IPS DF 4.7 (cell line): ENCODE measurements at regions not wholly inside any gene's neighbourhood (a gene's known extent, or its start where the extent isn't known, plus 50 kb on each side); places are given as distances from the start of the nearest gene placed in this dataset.
A peak's percentile ranks its signal among the peaks of the same experiment; 100 is the strongest.
"Not testable (repeated sequence)": the region's sequence is repeated elsewhere in the genome, so short reads cannot be mapped to it uniquely, and the experiment has no call there.

Source experiments
- DNase-seq: peaks from one replicate; pipeline ENCODE4 v3.0.0-alpha.2; 2013; ENCODE audit warnings: low spot score; ENCODE audit errors: extremely low read depth

DNA sequence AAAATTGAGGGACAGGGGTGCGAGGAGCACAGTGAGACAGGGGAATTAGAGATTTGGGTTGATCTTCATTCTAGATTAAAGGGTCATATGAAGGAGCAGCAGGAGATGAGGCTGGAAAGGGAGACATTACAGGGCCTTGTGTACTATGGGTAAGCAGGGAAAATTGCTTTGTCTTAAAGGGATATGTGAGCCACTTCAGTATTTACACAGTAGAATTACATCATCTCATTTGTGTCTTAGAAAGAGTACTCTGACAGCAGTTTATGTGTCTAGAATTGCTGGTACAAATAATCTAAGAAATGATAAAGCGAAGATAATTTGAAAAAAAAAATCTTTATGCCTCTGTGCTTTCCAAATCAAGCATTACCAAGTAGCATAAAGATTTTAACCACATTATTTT lies 287.0 kb upstream of the ARRDC3 start:
- DNase-seq: no peak

DNA sequence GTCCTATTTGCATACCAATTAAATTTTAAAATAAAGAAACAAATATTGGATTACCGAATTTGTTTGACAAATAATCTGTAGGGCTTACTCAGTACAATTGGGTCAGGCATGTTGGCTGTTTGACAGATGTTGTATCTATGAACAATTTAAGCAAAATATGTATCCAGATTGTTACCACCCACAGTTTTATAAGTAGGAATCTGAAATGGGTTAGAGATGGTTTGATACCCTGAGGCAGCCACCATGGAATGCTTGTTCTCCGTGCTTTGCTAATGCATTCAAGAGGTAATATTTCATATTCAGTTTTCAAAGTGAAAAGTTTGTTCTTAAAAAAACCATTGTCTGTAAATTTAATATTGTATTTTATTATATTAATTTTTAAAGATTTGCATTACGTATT lies 285.1 kb upstream of the ARRDC3 start:
- no peak for DNase-seq

GRCh38 chr5:91652678-91653077 lies 269.6 kb upstream of the ARRDC3 start:
- no peak for DNase-seq

DNA sequence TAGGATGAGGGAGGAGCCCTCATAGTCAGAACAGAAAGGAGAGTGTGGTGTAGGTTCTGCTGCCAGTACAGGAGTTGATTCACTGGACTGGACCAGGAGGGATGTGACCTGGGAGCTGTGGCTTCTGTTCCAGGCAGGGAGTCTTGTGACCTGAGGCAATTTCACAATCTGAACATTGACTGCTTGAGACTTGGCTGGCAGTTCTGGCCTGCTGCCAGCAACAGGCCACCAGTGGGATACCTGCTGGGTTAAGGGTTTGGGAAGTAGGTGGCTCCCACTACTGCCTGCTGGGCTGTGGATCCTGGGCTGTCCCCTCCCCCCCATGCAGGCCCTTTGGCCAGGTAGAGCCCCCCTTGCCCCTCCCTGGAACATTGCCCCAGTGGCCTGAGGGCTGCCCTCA lies 268.6 kb upstream of the ARRDC3 start:
- DNase-seq: no peak

GRCh38 chr5:91645347-91645746 lies 262.2 kb upstream of the ARRDC3 start:
- no peak for DNase-seq

DNA sequence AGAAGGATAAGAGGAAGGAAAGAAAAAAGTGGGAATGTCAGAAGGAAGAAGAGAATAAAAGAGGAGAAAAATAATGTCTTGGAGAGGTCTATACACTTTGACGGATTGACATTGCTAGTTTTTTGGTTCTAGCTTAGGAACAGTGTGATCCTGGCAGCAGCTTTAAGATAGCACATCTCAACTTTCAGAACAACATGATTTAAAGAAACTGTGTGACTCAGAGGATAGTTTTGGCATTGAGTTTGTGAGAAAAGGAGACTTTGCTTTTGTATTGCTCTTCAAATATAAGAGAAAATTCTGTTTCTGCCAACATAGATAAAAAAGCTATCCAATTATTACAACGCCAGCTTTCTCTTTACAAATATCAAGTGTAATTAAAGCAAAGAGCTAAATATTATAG lies 260.7 kb upstream of the ARRDC3 start:
- no peak for DNase-seq

- DNase-seq: no peak
Measured at GRCh38 chr5:91642581-91642980, 259.5 kb upstream of the ARRDC3 start.

DNA sequence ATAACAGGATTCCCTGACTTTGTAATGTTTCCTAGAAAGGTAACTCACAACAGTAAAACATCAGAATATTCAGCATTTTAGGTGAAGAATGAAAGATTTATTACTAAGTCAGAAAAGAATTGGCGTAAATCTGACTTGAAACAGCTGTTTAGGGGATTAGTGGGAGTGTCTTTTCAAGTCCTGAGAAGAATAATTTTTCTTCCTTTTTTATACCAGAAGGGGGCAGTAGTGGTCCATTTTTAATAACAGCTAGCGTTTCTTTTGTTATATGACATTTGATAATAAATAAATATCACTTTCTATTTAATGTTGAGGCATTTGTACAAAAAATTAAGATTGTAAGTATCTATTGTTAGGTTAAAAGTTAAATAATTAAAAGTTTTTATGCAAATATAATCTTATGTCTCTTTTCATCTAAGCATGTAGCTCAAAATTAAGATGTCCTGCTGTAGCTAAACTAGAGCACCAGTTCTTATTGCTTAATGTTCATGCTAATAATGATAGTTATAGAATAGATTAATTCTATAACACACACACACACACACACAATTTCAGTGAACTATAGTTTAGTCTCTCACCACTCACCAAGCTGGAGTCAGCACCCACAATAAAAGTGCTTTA lies 258.7 kb upstream of the ARRDC3 start:
- peak; percentile 16 for DNase-seq

DNA sequence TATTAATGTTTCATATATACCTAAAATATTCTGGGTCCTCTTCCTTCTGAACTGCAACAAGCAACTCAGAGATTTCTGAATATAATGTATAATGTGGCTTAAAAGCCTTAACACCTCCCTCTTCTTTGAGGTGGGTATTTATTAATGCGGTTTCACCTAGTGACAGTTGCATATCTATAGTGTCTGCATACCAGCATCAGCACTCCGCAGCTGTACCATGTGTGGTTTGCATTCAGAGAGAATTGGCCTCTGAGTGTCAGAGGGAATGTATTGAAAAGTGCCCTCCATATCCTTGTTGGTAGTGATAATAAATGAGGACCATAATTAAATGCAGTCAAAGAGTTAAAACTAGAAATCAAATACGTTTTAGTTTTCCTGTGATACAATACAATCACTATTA lies 256.6 kb upstream of the ARRDC3 start:
- DNase-seq: no peak

DNA sequence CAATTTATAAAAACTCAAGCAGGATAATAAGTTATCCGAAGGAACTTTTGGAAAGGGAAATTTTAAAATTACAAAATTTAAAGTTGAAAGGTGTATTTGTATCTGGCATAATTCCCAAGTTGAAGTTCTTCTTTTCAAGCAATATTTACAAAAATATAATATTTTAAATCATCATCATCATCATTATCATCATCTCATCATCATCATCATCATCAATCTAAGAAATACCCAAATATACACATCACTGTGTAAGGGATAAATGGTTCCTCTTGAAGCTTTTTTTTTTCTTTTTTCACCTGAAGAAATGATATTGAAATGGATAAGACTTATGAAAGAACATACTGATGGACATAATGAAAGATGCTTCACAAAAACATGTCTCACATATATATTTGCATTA lies 254.9 kb upstream of the ARRDC3 start:
- no peak for DNase-seq

GRCh38 chr5:91635950-91636734 lies 253.0 kb upstream of the ARRDC3 start:
- DNase-seq: no peak

DNA sequence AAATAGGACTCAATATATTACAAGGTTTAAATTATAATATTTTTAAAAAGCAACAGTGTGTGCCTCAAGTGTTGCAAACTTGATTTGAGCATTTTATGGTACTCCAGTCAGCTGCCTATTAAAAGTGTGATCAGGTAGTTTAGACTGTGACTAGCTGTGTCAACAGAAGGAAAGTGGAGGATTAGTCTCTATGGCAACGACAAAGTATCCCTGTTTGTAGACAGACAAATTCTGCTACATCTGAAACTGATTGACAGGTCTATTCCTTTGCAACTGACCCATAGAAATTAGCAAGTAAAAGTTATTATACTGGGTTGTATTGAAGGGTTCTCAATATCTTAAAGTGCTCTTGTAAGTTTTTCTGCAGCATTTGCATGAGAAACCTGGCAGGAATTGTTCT lies 249.8 kb upstream of the ARRDC3 start:
- DNase-seq: no peak

DNA sequence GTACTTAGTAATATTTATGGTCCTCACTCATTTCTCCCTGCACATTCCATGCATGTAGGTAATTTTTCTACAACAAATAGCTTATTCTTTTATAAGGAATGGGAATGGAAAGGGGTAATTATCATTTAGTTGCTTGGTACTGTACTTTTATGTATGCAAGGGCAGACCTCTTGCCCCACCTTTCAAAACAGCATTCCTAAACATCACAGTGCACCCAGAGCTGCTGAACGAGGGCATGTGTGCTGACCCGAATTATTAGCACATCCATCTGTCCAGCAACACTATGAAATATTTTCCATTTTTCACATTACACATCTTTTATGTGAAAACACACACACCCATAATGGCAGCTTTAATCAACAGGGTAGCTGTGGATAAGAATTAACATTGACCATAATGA lies 228.6 kb upstream of the ARRDC3 start:
- DNase-seq: no peak

DNA sequence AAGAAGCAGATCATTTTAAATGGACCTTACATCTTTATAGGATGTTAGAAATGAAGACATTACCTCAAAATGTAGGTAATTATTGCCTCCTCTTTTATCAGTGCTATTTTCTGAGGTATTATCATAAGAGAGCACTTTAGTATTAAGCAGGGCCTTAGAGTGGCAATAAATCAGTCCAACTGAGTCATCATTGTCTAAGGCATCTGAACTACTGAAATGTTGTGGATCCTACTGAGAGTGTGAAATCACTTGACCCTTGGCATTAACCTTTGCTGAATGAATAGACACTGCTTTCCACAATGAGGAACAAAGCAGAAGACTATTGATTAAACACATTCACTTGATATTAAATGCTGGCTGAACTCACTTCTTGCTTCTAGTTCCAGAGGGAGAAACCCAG lies 224.6 kb upstream of the ARRDC3 start:
- DNase-seq: no peak

- no peak for DNase-seq
Measured at GRCh38 chr5:91599863-91600262, 216.7 kb upstream of the ARRDC3 start.

- no peak for DNase-seq
Measured at GRCh38 chr5:91598216-91598615, 215.1 kb upstream of the ARRDC3 start.

- DNase-seq: no peak
Measured at GRCh38 chr5:91595424-91595823, 212.3 kb upstream of the ARRDC3 start.

GRCh38 chr5:91591076-91591475 lies 208.0 kb upstream of the ARRDC3 start:
- peak; percentile 30 for DNase-seq

- no peak for DNase-seq
Measured at GRCh38 chr5:91586232-91586631, 203.1 kb upstream of the ARRDC3 start.

DNA sequence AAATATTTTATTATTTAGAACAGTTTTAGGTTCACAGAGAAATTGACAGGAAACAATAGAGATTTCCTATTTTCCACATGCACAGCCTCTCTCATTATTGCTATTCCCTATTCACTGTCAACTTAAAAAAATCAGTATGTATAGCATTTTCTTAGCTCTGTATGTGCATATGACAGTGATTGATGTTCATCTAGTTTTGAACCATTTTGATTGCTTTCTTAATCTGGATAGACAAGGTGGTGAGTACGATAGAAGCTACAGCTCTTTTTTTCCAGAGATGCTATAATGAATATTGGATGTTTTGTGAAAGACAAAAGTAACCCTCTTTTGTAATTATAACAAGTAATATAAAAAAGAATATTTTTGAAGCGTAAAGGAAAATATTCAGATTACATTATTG lies 201.2 kb upstream of the ARRDC3 start:
- no peak for DNase-seq

DNA sequence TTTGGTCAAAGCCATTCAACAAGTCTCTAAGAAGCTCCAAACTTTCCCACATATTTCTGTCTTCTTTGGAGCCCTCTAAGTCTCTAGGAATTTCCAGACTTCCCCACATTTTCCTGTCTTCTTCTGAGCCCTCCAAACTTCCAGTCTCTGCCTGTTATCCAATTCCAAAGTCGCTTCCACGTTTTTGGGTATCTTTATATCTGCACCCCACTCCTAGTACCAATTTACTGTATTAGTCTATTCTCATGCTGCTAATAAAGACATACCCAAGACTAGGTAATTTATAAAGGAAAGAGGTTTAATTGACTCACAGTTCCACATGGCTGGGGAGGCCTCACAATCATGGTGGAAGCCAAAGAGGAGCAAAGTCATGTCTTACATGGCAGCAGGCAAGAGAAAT lies 182.9 kb upstream of the ARRDC3 start:
- not testable (repeated sequence) for DNase-seq

DNA sequence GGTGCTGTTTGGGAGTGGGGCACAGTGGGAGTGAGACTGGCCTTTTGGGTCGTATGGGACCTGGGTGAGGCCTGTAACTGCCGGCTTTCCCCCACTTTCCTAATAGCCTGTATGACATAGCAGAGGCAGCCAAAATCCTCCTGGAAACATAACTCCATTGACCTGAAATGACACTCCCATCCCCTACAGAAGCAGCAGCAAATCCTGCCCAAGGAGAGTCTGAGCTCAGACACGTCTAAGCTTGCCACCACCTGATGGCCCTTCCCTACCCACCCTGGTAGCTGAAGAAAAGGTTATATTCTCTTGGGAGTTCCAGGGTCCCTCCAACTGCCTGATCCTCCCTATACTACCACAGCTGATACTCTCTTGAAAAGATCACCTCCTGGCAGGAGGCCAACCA lies 179.8 kb upstream of the ARRDC3 start:
- no peak for DNase-seq

DNA sequence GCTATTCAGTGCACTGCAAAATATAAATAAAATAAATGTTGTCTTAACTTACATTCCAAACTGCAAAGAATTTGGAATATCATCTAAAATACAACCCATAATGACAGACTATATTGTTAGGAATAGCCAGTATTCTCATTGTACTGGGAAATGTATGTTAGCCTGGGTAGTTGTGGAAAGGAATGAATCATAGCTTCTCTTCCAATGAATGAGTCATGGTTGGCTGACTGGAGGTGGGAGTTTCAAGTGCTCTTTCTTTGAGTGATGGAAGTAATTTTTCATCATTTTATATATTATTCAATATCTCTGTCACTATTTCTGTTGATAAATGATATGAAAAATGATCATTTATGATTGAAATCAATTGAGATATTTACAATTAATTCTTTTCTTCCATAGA lies 158.6 kb upstream of the ARRDC3 start:
- no peak for DNase-seq
